Forelimb muscle (tissue), 1 donor: ENCODE measurements at regions not wholly inside any gene's neighbourhood (a gene's known extent, or its start where the extent isn't known, plus 50 kb on each side); places are given as distances from the start of the nearest gene placed in this dataset.
"Not testable (repeated sequence)": the region's sequence is repeated elsewhere in the genome, so short reads cannot be mapped to it uniquely, and the experiment has no call there.

ENCODE experiments used
- DNase-seq: peaks from one replicate; pipeline ENCODE4 v3.0.0-alpha.2; 2013; ENCODE audit warnings: low read depth

GRCh38 chr21:18715606-18716005 is 312.0 kb upstream of the TMPRSS15 start:
- DNase-seq: no peak

- DNase-seq: no peak
These were observed 313.1 kb upstream of the TMPRSS15 start for GRCh38 chr21:18716578-18717138.

- DNase-seq: no peak
These were observed 318.6 kb upstream of the TMPRSS15 start for GRCh38 chr21:18722193-18722592.

GRCh38 chr21:18723171-18723570 is 319.6 kb upstream of the TMPRSS15 start:
- DNase-seq: no peak

GRCh38 chr21:18725653-18726052 is 322.1 kb upstream of the TMPRSS15 start:
- no peak for DNase-seq

- no peak for DNase-seq
These were observed 338.4 kb upstream of the TMPRSS15 start for GRCh38 chr21:18741954-18742353.

- no peak for DNase-seq
These were observed 339.9 kb upstream of the TMPRSS15 start for GRCh38 chr21:18743531-18743930.

- no peak for DNase-seq
These were observed 341.3 kb upstream of the TMPRSS15 start for GRCh38 chr21:18744840-18745239.

GRCh38 chr21:18752894-18753293 is 349.3 kb upstream of the TMPRSS15 start:
- not testable (repeated sequence) for DNase-seq

- not testable (repeated sequence) for DNase-seq
These were observed 352.7 kb upstream of the TMPRSS15 start for GRCh38 chr21:18756272-18756671.

- DNase-seq: no peak
These were observed 355.7 kb upstream of the TMPRSS15 start for GRCh38 chr21:18759267-18759666.

GRCh38 chr21:18759751-18760161 is 356.2 kb upstream of the TMPRSS15 start:
- DNase-seq: no peak

- no peak for DNase-seq
These were observed 356.7 kb upstream of the TMPRSS15 start for GRCh38 chr21:18760247-18760646.

- DNase-seq: no peak
These were observed 361.1 kb upstream of the TMPRSS15 start for GRCh38 chr21:18764720-18765119.

- DNase-seq: no peak
These were observed 366.0 kb upstream of the TMPRSS15 start for GRCh38 chr21:18769599-18769998.

- no peak for DNase-seq
These were observed 368.3 kb upstream of the TMPRSS15 start for GRCh38 chr21:18771845-18772380.

GRCh38 chr21:18772404-18772803 is 368.8 kb upstream of the TMPRSS15 start:
- DNase-seq: no peak

- DNase-seq: no peak
These were observed 369.3 kb upstream of the TMPRSS15 start for GRCh38 chr21:18772897-18773296.

- no peak for DNase-seq
These were observed 373.4 kb upstream of the TMPRSS15 start for GRCh38 chr21:18776936-18777335.

GRCh38 chr21:18782721-18783120 is 379.1 kb upstream of the TMPRSS15 start:
- DNase-seq: no peak

GRCh38 chr21:18801468-18801867 is 397.9 kb upstream of the TMPRSS15 start:
- DNase-seq: no peak

GRCh38 chr21:18803624-18804023 is 400.0 kb upstream of the TMPRSS15 start:
- no peak for DNase-seq

GRCh38 chr21:18810136-18810535 is 406.6 kb upstream of the TMPRSS15 start:
- no peak for DNase-seq

GRCh38 chr21:18812308-18812707 is 408.7 kb upstream of the TMPRSS15 start:
- no peak for DNase-seq
